HEK293T (cell line): ENCODE measurements at regions not wholly inside any gene's neighbourhood (a gene's known extent, or its start where the extent isn't known, plus 50 kb on each side); places are given as distances from the start of the nearest gene placed in this dataset.

Experiments
- CTCF ChIA-PET: fragments of 350-600 bp; formaldehyde crosslinking; extraction: SDS; loops from one replicate; lab custom pipeline; 2021; ENCODE audit warnings: antibody characterized with exemption, inconsistent platforms; lab: Yijun Ruan, JAX
- POLR2A ChIA-PET: fragments of 350-600 bp; formaldehyde crosslinking; extraction: SDS; loops from one replicate; lab custom pipeline; 2020; ENCODE audit warnings: antibody characterized with exemption, inconsistent platforms; lab: Yijun Ruan, JAX
- DNase-seq: peaks from one replicate; pipeline ENCODE4 v3.0.0; 2012; ENCODE audit warnings: mixed read lengths; ENCODE audit errors: extremely low spot score
- ARNT ChIP-seq: fragments of 450-650 bp; IDR thresholded peaks from 2 replicates; pipeline ENCODE4 v1.6.1; 2017; ENCODE audit warnings: mild to moderate bottlenecking
- BHLHE40 ChIP-seq: fragments of 450-650 bp; IDR thresholded peaks from 2 replicates; pipeline ENCODE4 v1.6.1; 2016; ENCODE audit warnings: mild to moderate bottlenecking, moderate library complexity, borderline replicate concordance
- CTBP1 ChIP-seq: fragments of 450-650 bp; IDR thresholded peaks from 2 replicates; pipeline ENCODE4 v1.6.1; 2016; ENCODE audit warnings: borderline replicate concordance
- ELF4 ChIP-seq: fragments of 450-650 bp; IDR thresholded peaks from 2 replicates; pipeline ENCODE4 v1.6.1; 2017; ENCODE audit warnings: antibody characterized with exemption
- FOXA1 ChIP-seq: fragments of 450-650 bp; IDR thresholded peaks from 2 replicates; pipeline ENCODE4 v1.6.1; 2016; ENCODE audit warnings: mild to moderate bottlenecking
- FOXK2 ChIP-seq: fragments of 450-650 bp; IDR thresholded peaks from 2 replicates; pipeline ENCODE4 v1.6.1; 2016; ENCODE audit warnings: mild to moderate bottlenecking
- FOXM1 ChIP-seq: fragments of 450-650 bp; IDR thresholded peaks from 2 replicates; pipeline ENCODE4 v1.6.1; 2017; ENCODE audit warnings: mild to moderate bottlenecking, borderline replicate concordance
- HDGF ChIP-seq: fragments of 450-650 bp; IDR thresholded peaks from 2 replicates; pipeline ENCODE4 v1.6.1; 2017; ENCODE audit warnings: antibody characterized with exemption, borderline replicate concordance
- L3MBTL2 ChIP-seq: fragments of 450-650 bp; conservative IDR thresholded peaks from 2 replicates; pipeline ENCODE4 v1.6.1; 2016; ENCODE audit warnings: mild to moderate bottlenecking
- LEF1 ChIP-seq: fragments of 450-650 bp; IDR thresholded peaks from 2 replicates; pipeline ENCODE4 v1.6.1; 2017; ENCODE audit warnings: mild to moderate bottlenecking, borderline replicate concordance
- NFRKB ChIP-seq: fragments of 450-650 bp; IDR thresholded peaks from 2 replicates; pipeline ENCODE4 v1.6.1; 2016; ENCODE audit warnings: mild to moderate bottlenecking, moderate library complexity
- PKNOX1 ChIP-seq: fragments of 450-650 bp; IDR thresholded peaks from 2 replicates; pipeline ENCODE4 v1.6.1; 2016
- SP1 ChIP-seq: fragments of 450-650 bp; IDR thresholded peaks from 2 replicates; pipeline ENCODE4 v1.6.1; 2017
- SUZ12 ChIP-seq: fragments of 450-650 bp; IDR thresholded peaks from 2 replicates; pipeline ENCODE4 v1.6.1; 2016; ENCODE audit warnings: mild to moderate bottlenecking
- TARDBP ChIP-seq: fragments of 450-650 bp; IDR thresholded peaks from 2 replicates; pipeline ENCODE4 v1.6.1; 2016
- ZNF384 ChIP-seq: fragments of 450-650 bp; IDR thresholded peaks from 2 replicates; pipeline ENCODE4 v1.6.1; 2016

- CTCF ChIA-PET: no interaction called here
- TF ChIP-seq PKNOX1 (no peak), ARNT (no peak), SP1 (no peak), NFRKB (no peak), FOXA1 (no peak), FOXK2 (no peak), L3MBTL2 (no peak), LEF1 (no peak), TARDBP (no peak), ELF4 (no peak), CTBP1 (no peak), SUZ12 (no peak), BHLHE40 (no peak)
- POLR2A ChIA-PET: no interaction called here
- DNase-seq: no peak
Observed at GRCh38 chr14:58833634-58834378, 196.0 kb downstream of the DACT1 start.

- ChIA-PET POLR2A (no interaction called here), CTCF (no interaction called here)
- no peak for DNase-seq
- no peak for TF ChIP-seq HDGF
- TF ChIP-seq PKNOX1: 0 out of 2 replicates have a peak, but pooled peaks have one; percentile 22
- no peak for TF ChIP-seq ELF4
- no peak for TF ChIP-seq BHLHE40
Observed at GRCh38 chr14:58836303-58836974, 198.7 kb downstream of the DACT1 start.

GRCh38 chr14:58839233-58839632 lies 201.5 kb downstream of the DACT1 start:
- ChIA-PET CTCF (no interaction called here), POLR2A (no interaction called here)

GRCh38 chr14:58844544-58844943 lies 206.8 kb downstream of the DACT1 start:
- ChIA-PET POLR2A (no interaction called here), CTCF (interaction anchor here (0.6 to 0.9 kb wide), 3 partner anchors 54 to 478 kb away, joined by 3 to 4 read pairs (median 3); no protein-coding TSS in a partner anchor)
- DNase-seq: no peak
- TF ChIP-seq LEF1 (no peak), HDGF (no peak), TARDBP (no peak), BHLHE40 (no peak), PKNOX1 (no peak), ELF4 (no peak), FOXK2 (no peak), SUZ12 (no peak)

More at GRCh38 chr14:58839233-58839632, 201.5 kb downstream of the DACT1 start:
- no peak for TF ChIP-seq L3MBTL2
- TF ChIP-seq TARDBP: no peak
- no peak for TF ChIP-seq SUZ12
- TF ChIP-seq SP1: no peak
- TF ChIP-seq ARNT: no peak
- no peak for TF ChIP-seq FOXA1
- TF ChIP-seq NFRKB: no peak
- no peak for TF ChIP-seq CTBP1
- no peak for TF ChIP-seq BHLHE40
- TF ChIP-seq ZNF384: no peak
- no peak for TF ChIP-seq ELF4
- no peak for TF ChIP-seq FOXM1
- no peak for TF ChIP-seq HDGF
- no peak for TF ChIP-seq PKNOX1
- no peak for TF ChIP-seq LEF1
- no peak for DNase-seq

GRCh38 chr14:58846682-58847465 lies 209.1 kb downstream of the DACT1 start:
- no peak for TF ChIP-seq FOXM1
- no peak for TF ChIP-seq CTBP1
- no peak for TF ChIP-seq BHLHE40
- no peak for TF ChIP-seq HDGF
- ChIA-PET POLR2A (no interaction called here), CTCF (interaction anchor here (1.0 to 1.4 kb wide), 3 partner anchors 17 to 81 kb away, joined by 3 to 4 read pairs (median 3); no protein-coding TSS in a partner anchor)
- no peak for DNase-seq
